Activated CD4-positive, alpha-beta T cell treated with anti-CD3 and anti-CD28 coated beads for 36 hours (primary cell): ENCODE measurements at regions not wholly inside any gene's neighbourhood (a gene's known extent, or its start where the extent isn't known, plus 50 kb on each side); places are given as distances from the start of the nearest gene placed in this dataset.

Experiments
- ATAC-seq: fragments of 200-7000 bp; cut with Tn5 transposase; one replicate; pipeline ENCODE4 v1.10.0; 2021; ENCODE audit warnings: mild to moderate bottlenecking, moderate library complexity
- CTCF ChIA-PET: fragments of 350-600 bp; sonication (Branson Sonifier 250); formaldehyde crosslinking; loops from one replicate; lab custom pipeline; 2021; ENCODE audit warnings: antibody characterized with exemption; lab: Charles Lee
- POLR2A ChIA-PET: fragments of 350-600 bp; sonication (Branson Sonifier 250); formaldehyde crosslinking; loops from one replicate; lab custom pipeline; 2021; ENCODE audit warnings: antibody characterized with exemption, inconsistent platforms; lab: Charles Lee
- DNase-seq: peaks from one replicate; pipeline ENCODE4 v3.0.0-alpha.2; 2020
- H3K27ac Mint-ChIP-seq: one replicate; pipeline ENCODE4 v1.8.0; 2021; ENCODE audit warnings: mixed read lengths
- H3K27me3 Mint-ChIP-seq: one replicate; pipeline ENCODE4 v1.8.0; 2021; ENCODE audit warnings: mixed read lengths
- H3K36me3 Mint-ChIP-seq: one replicate; pipeline ENCODE4 v1.8.0; 2021; ENCODE audit warnings: low read depth, mixed read lengths
- H3K4me1 Mint-ChIP-seq: one replicate; pipeline ENCODE4 v1.8.0; 2021; ENCODE audit warnings: mixed read lengths
- H3K4me3 Mint-ChIP-seq: one replicate; pipeline ENCODE4 v1.8.0; 2021; ENCODE audit warnings: mild to moderate bottlenecking, moderate library complexity, mixed read lengths
- H3K9me3 Mint-ChIP-seq: one replicate; pipeline ENCODE4 v1.8.0; 2021; ENCODE audit warnings: low read depth, mixed read lengths
- intact Hi-C, 2 experiments: fragments of 100-400 bp; cut with DNase I in 1 of 2; cut with micrococcal nuclease in 1 of 2; formaldehyde crosslinking; loops; one replicate each; pipeline versions ENCODE4 v1.14.2 to v1.15.1; 2022 to 2024; cut with DNase I, micrococcal nuclease

- ATAC-seq (no peak), DNase-seq (no peak)
- Mint-ChIP-seq H3K36me3 (peaks cover 46% of the 10 kb centered on the region), H3K4me1 (no peaks in the 10 kb centered on the region), H3K27ac (no peak overlapping the region), H3K4me3 (no peak overlapping the region), H3K9me3 (peaks cover 2% of the 10 kb centered on the region), H3K27me3 (no peaks in the 10 kb centered on the region)
- intact Hi-C loops, result no loop called here
- CTCF ChIA-PET, result interaction anchor here (0.6 kb wide), 1 partner anchor 1057 kb away, joined by 3 read pairs; no protein-coding TSS in a partner anchor
- POLR2A ChIA-PET, result no interaction called here
Observed at GRCh38 chr4:122973465-122973864, 51.1 kb upstream of the NUDT6 start.

GRCh38 chr4:122976111-122976510 is 53.7 kb upstream of the NUDT6 start:
- ATAC-seq, result no peak
- H3K36me3 Mint-ChIP-seq, result peaks cover 72% of the 10 kb centered on the region
- no peaks in the 10 kb centered on the region for H3K27me3 Mint-ChIP-seq
- H3K4me1 Mint-ChIP-seq, result no peaks in the 10 kb centered on the region
- intact Hi-C loops, result no loop called here
- H3K4me3 Mint-ChIP-seq, result no peak overlapping the region
- ChIA-PET CTCF (no interaction called here), POLR2A (no interaction called here)
- no peak overlapping the region for H3K27ac Mint-ChIP-seq
- no peak for DNase-seq
- peaks cover 2% of the 10 kb centered on the region for H3K9me3 Mint-ChIP-seq

- Mint-ChIP-seq H3K27ac (no peak overlapping the region), H3K9me3 (peaks cover 2% of the 10 kb centered on the region), H3K27me3 (no peaks in the 10 kb centered on the region), H3K4me1 (no peaks in the 10 kb centered on the region), H3K4me3 (no peak overlapping the region), H3K36me3 (peaks cover 78% of the 10 kb centered on the region)
- DNase-seq, result no peak
- ATAC-seq, result no peak
- CTCF ChIA-PET, result interaction anchor here (0.5 kb wide), 1 partner anchor 246 kb away, joined by 4 read pairs; no protein-coding TSS in a partner anchor
- POLR2A ChIA-PET, result no interaction called here
- intact Hi-C loops, result no loop called here
Observed at GRCh38 chr4:122977103-122977502, 54.7 kb upstream of the NUDT6 start.

- DNase-seq (no peak), ATAC-seq (no peak)
- H3K9me3 Mint-ChIP-seq, result peaks cover 2% of the 10 kb centered on the region
- intact Hi-C loops, result no loop called here
- no peaks in the 10 kb centered on the region for H3K4me1 Mint-ChIP-seq
- no peak overlapping the region for H3K4me3 Mint-ChIP-seq
- CTCF ChIA-PET, result interaction anchor here (0.6 kb wide), 1 partner anchor 9 kb away, joined by 3 read pairs; no protein-coding TSS in a partner anchor
- H3K27me3 Mint-ChIP-seq, result no peaks in the 10 kb centered on the region
- H3K27ac Mint-ChIP-seq, result no peak overlapping the region
- POLR2A ChIA-PET, result no interaction called here
- peaks cover 81% of the 10 kb centered on the region for H3K36me3 Mint-ChIP-seq
Observed at GRCh38 chr4:122978109-122978508, 55.7 kb upstream of the NUDT6 start.

GRCh38 chr4:122978789-122979188 is 56.4 kb upstream of the NUDT6 start:
- Mint-ChIP-seq H3K36me3 (peaks cover 85% of the 10 kb centered on the region), H3K4me1 (no peaks in the 10 kb centered on the region), H3K9me3 (peaks cover 2% of the 10 kb centered on the region), H3K27ac (no peak overlapping the region), H3K27me3 (no peaks in the 10 kb centered on the region), H3K4me3 (no peak overlapping the region)
- CTCF ChIA-PET, result interaction anchor here (0.7 kb wide), 1 partner anchor 1912 kb away, joined by 3 read pairs; no protein-coding TSS in a partner anchor
- POLR2A ChIA-PET, result no interaction called here
- ATAC-seq (no peak), DNase-seq (no peak)
- intact Hi-C loops, result no loop called here

GRCh38 chr4:122980860-122981259 is 58.5 kb upstream of the NUDT6 start:
- POLR2A ChIA-PET, result no interaction called here
- CTCF ChIA-PET, result no interaction called here
- H3K27me3 Mint-ChIP-seq, result no peaks in the 10 kb centered on the region
- H3K4me1 Mint-ChIP-seq, result no peaks in the 10 kb centered on the region
- peaks cover 87% of the 10 kb centered on the region for H3K36me3 Mint-ChIP-seq
- no peak for DNase-seq
- H3K4me3 Mint-ChIP-seq, result no peak overlapping the region
- H3K27ac Mint-ChIP-seq, result no peak overlapping the region
- peaks cover 8% of the 10 kb centered on the region for H3K9me3 Mint-ChIP-seq
- no peak for ATAC-seq
- intact Hi-C loops, result no loop called here

- POLR2A ChIA-PET, result no interaction called here
- intact Hi-C loops, result no loop called here
- H3K36me3 Mint-ChIP-seq, result peaks cover 68% of the 10 kb centered on the region
- ATAC-seq, result no peak
- H3K4me3 Mint-ChIP-seq, result no peak overlapping the region
- H3K4me1 Mint-ChIP-seq, result no peaks in the 10 kb centered on the region
- no peaks in the 10 kb centered on the region for H3K27me3 Mint-ChIP-seq
- H3K9me3 Mint-ChIP-seq, result peaks cover 32% of the 10 kb centered on the region
- CTCF ChIA-PET, result no interaction called here
- no peak overlapping the region for H3K27ac Mint-ChIP-seq
- DNase-seq, result no peak
Observed at GRCh38 chr4:122988696-122989095, 66.3 kb upstream of the NUDT6 start.

GRCh38 chr4:122990891-122991290 is 68.5 kb upstream of the NUDT6 start:
- Mint-ChIP-seq H3K9me3 (peaks cover 26% of the 10 kb centered on the region), H3K4me3 (no peak overlapping the region), H3K36me3 (peaks cover 49% of the 10 kb centered on the region), H3K27me3 (no peaks in the 10 kb centered on the region), H3K4me1 (no peaks in the 10 kb centered on the region), H3K27ac (no peak overlapping the region)
- ATAC-seq, result no peak
- CTCF ChIA-PET, result interaction anchor here (1.0 kb wide), 1 partner anchor 233 kb away, joined by 3 read pairs; no protein-coding TSS in a partner anchor
- POLR2A ChIA-PET, result interaction anchor here (0.6 kb wide), 1 partner anchor 1952 kb away, joined by 3 read pairs; no protein-coding TSS in a partner anchor
- intact Hi-C loops, result no loop called here
- no peak for DNase-seq

- no peak overlapping the region for H3K27ac Mint-ChIP-seq
- H3K9me3 Mint-ChIP-seq, result peaks cover 18% of the 10 kb centered on the region
- DNase-seq, result no peak
- no peaks in the 10 kb centered on the region for H3K4me1 Mint-ChIP-seq
- intact Hi-C loops, result no loop called here
- no peak overlapping the region for H3K4me3 Mint-ChIP-seq
- ChIA-PET POLR2A (no interaction called here), CTCF (no interaction called here)
- peaks cover 45% of the 10 kb centered on the region for H3K36me3 Mint-ChIP-seq
- no peak for ATAC-seq
- no peaks in the 10 kb centered on the region for H3K27me3 Mint-ChIP-seq
Observed at GRCh38 chr4:122992057-122992456, 69.7 kb upstream of the NUDT6 start.

- ChIA-PET CTCF (no interaction called here), POLR2A (interaction anchor here (0.6 kb wide), 1 partner anchor 434 kb away, joined by 4 read pairs; no protein-coding TSS in a partner anchor)
- Mint-ChIP-seq H3K4me1 (peaks cover 3% of the 10 kb centered on the region), H3K27ac (no peak overlapping the region), H3K27me3 (no peaks in the 10 kb centered on the region), H3K9me3 (peaks cover 14% of the 10 kb centered on the region), H3K4me3 (no peak overlapping the region), H3K36me3 (peaks cover 46% of the 10 kb centered on the region)
- ATAC-seq (no peak), DNase-seq (no peak)
- intact Hi-C loops, result no loop called here
Observed at GRCh38 chr4:122992641-122993040, 70.2 kb upstream of the NUDT6 start.

GRCh38 chr4:122996350-122996749 is 74.0 kb upstream of the NUDT6 start:
- DNase-seq (no peak), ATAC-seq (no peak)
- Mint-ChIP-seq H3K27ac (no peak overlapping the region), H3K36me3 (peaks cover 30% of the 10 kb centered on the region), H3K4me3 (no peak overlapping the region), H3K9me3 (no peaks in the 10 kb centered on the region), H3K27me3 (no peaks in the 10 kb centered on the region), H3K4me1 (peaks cover 6% of the 10 kb centered on the region)
- intact Hi-C loops, result no loop called here
- ChIA-PET POLR2A (no interaction called here), CTCF (no interaction called here)

GRCh38 chr4:122997463-122998101 is 75.2 kb upstream of the NUDT6 start:
- ATAC-seq, result peak; percentile 44

More at GRCh38 chr4:122997463-122998101, 75.2 kb upstream of the NUDT6 start:
- peaks cover 32% of the 10 kb centered on the region for H3K36me3 Mint-ChIP-seq
- no peaks in the 10 kb centered on the region for H3K9me3 Mint-ChIP-seq
- ChIA-PET CTCF (no interaction called here), POLR2A (no interaction called here)
- no peak for DNase-seq
- peaks cover 6% of the 10 kb centered on the region for H3K4me1 Mint-ChIP-seq
- no peak overlapping the region for H3K27ac Mint-ChIP-seq
- H3K27me3 Mint-ChIP-seq, result no peaks in the 10 kb centered on the region
- intact Hi-C loops, result no loop called here
- no peak overlapping the region for H3K4me3 Mint-ChIP-seq
